ENCODE measurements at regions not wholly inside any gene's neighbourhood (a gene's known extent, or its start where the extent isn't known, plus 50 kb on each side); places are given as distances from the start of the nearest gene placed in this dataset.
A peak's percentile ranks its signal among the peaks of the same experiment; 100 is the strongest.

GRCh38 chr17:77884019-77884418, 74.5 kb upstream of the TNRC6C start:
- Histone ChIP-seq H3K4me1 (ENCODE audit: control insufficient read depth in 1 of 2, insufficient read depth in 1 of 2, low read depth in 1 of 2, low read length in 1 of 2) (peaks cover 92 to 96% of the 10 kb centered on the region in 2 experiments), H3K27ac (peak overlapping the region; percentile 99)
- no peak for TF ChIP-seq CTCF (IDR thresholded peaks at IDR 0.05)

GRCh38 chr17:77884967-77885641, 73.4 kb upstream of the TNRC6C start:
- H3K4me1 ChIP-seq (ENCODE audit: control insufficient read depth in 1 of 2, insufficient read depth in 1 of 2, low read depth in 1 of 2, low read length in 1 of 2): peaks cover 82 to 87% of the 10 kb centered on the region in 2 experiments
- H3K27me3 ChIP-seq: peaks cover 13% of the 10 kb centered on the region
- no peaks in the 10 kb centered on the region for H3K9me3 ChIP-seq
- no peak overlapping the region for H3K4me3 ChIP-seq (ENCODE audit: low read depth in 1 of 2, low read length in 1 of 2)
- H3K36me3 ChIP-seq: no peaks in the 10 kb centered on the region
- H3K27ac ChIP-seq: peak overlapping the region; percentile 99
- no peak for TF ChIP-seq CTCF (IDR thresholded peaks at IDR 0.05)

More at GRCh38 chr17:77884019-77884418, 74.5 kb upstream of the TNRC6C start:
- Histone ChIP-seq H3K27me3 (peaks cover 2% of the 10 kb centered on the region), H3K36me3 (no peaks in the 10 kb centered on the region), H3K4me3 (ENCODE audit: low read depth in 1 of 2, low read length in 1 of 2) (no peak overlapping the region), H3K9me3 (no peaks in the 10 kb centered on the region)

GRCh38 chr17:77885678-77886386, 72.7 kb upstream of the TNRC6C start:
- peaks cover 17% of the 10 kb centered on the region for H3K27me3 ChIP-seq
- peak overlapping the region; percentile 98 for H3K27ac ChIP-seq
- peaks cover 75 to 80% of the 10 kb centered on the region in 2 experiments for H3K4me1 ChIP-seq (ENCODE audit: control insufficient read depth in 1 of 2, insufficient read depth in 1 of 2, low read depth in 1 of 2, low read length in 1 of 2)
- peak overlapping the region in 1 of 2 experiments; percentile 65 for H3K4me3 ChIP-seq (ENCODE audit: low read depth in 1 of 2, low read length in 1 of 2)
- H3K36me3 ChIP-seq: no peaks in the 10 kb centered on the region
- TF ChIP-seq CTCF (IDR thresholded peaks at IDR 0.05): no peak
- no peaks in the 10 kb centered on the region for H3K9me3 ChIP-seq

GRCh38 chr17:77886387-77886728, 72.1 kb upstream of the TNRC6C start:
- H3K9me3 ChIP-seq: no peaks in the 10 kb centered on the region
- peak; percentile 45 for TF ChIP-seq CTCF (IDR thresholded peaks at IDR 0.05)
- H3K27me3 ChIP-seq: peaks cover 17% of the 10 kb centered on the region
- peak overlapping the region; percentile 65 to 72 for H3K4me3 ChIP-seq (ENCODE audit: low read depth in 1 of 2, low read length in 1 of 2)
- H3K4me1 ChIP-seq (ENCODE audit: control insufficient read depth in 1 of 2, insufficient read depth in 1 of 2, low read depth in 1 of 2, low read length in 1 of 2): peaks cover 69 to 74% of the 10 kb centered on the region in 2 experiments
- H3K27ac ChIP-seq: peak overlapping the region; percentile 98
- no peaks in the 10 kb centered on the region for H3K36me3 ChIP-seq

GRCh38 chr17:77887110-77887463, 71.4 kb upstream of the TNRC6C start:
- Histone ChIP-seq H3K4me1 (ENCODE audit: control insufficient read depth in 1 of 2, insufficient read depth in 1 of 2, low read depth in 1 of 2, low read length in 1 of 2) (peaks cover 62 to 67% of the 10 kb centered on the region in 2 experiments), H3K9me3 (no peaks in the 10 kb centered on the region), H3K4me3 (ENCODE audit: low read depth in 1 of 2, low read length in 1 of 2) (peak overlapping the region; percentile 65 to 72), H3K36me3 (no peaks in the 10 kb centered on the region), H3K27me3 (peaks cover 17% of the 10 kb centered on the region), H3K27ac (peak overlapping the region; percentile 98)
- TF ChIP-seq CTCF (IDR thresholded peaks at IDR 0.05): no peak

Data from neutrophil (primary cell).